NCI-H128 (cell line): ENCODE measurements at regions not wholly inside any gene's neighbourhood (a gene's known extent, or its start where the extent isn't known, plus 50 kb on each side); places are given as distances from the start of the nearest gene placed in this dataset.

ENCODE experiments used
- DNase-seq: peaks from one replicate; lab custom pipeline; 2025; ENCODE audit not compliant: unreplicated experiment; lab: John Stamatoyannopoulos, UW

- DNase-seq = no peak
Measured at GRCh38 chr6:94389218-94389617, 969.9 kb upstream of the EPHA7 start.

GRCh38 chr6:94377835-94378234 lies 958.5 kb upstream of the EPHA7 start:
- no peak for DNase-seq

- no peak for DNase-seq
Measured at GRCh38 chr6:94376876-94377275, 957.5 kb upstream of the EPHA7 start.

GRCh38 chr6:94372229-94372628 lies 952.9 kb upstream of the EPHA7 start:
- no peak for DNase-seq

- no peak for DNase-seq
Measured at GRCh38 chr6:94367316-94367715, 948.0 kb upstream of the EPHA7 start.

GRCh38 chr6:94362061-94362864 lies 942.9 kb upstream of the EPHA7 start:
- DNase-seq = no peak

- no peak for DNase-seq
Measured at GRCh38 chr6:94361304-94362060, 942.1 kb upstream of the EPHA7 start.

GRCh38 chr6:94357381-94357980 lies 938.1 kb upstream of the EPHA7 start:
- no peak for DNase-seq

GRCh38 chr6:94350833-94351232 lies 931.5 kb upstream of the EPHA7 start:
- DNase-seq = no peak

- peak; percentile 19 for DNase-seq
Measured at GRCh38 chr6:94349227-94349626, 929.9 kb upstream of the EPHA7 start.

GRCh38 chr6:94344866-94345265 lies 925.5 kb upstream of the EPHA7 start:
- DNase-seq = no peak

- DNase-seq = no peak
Measured at GRCh38 chr6:94341173-94341572, 921.8 kb upstream of the EPHA7 start.

- no peak for DNase-seq
Measured at GRCh38 chr6:94323853-94324252, 904.5 kb upstream of the EPHA7 start.

- DNase-seq = no peak
Measured at GRCh38 chr6:94300424-94301144, 881.2 kb upstream of the EPHA7 start.

GRCh38 chr6:94289131-94289530 lies 869.8 kb upstream of the EPHA7 start:
- DNase-seq = no peak

- no peak for DNase-seq
Measured at GRCh38 chr6:94278146-94278545, 858.8 kb upstream of the EPHA7 start.

GRCh38 chr6:94272327-94272726 lies 853.0 kb upstream of the EPHA7 start:
- peak; percentile 23 for DNase-seq

GRCh38 chr6:94270091-94270948 lies 851.0 kb upstream of the EPHA7 start:
- DNase-seq = peak; percentile 12

- no peak for DNase-seq
Measured at GRCh38 chr6:94269256-94269655, 849.9 kb upstream of the EPHA7 start.

- no peak for DNase-seq
Measured at GRCh38 chr6:94260765-94261164, 841.4 kb upstream of the EPHA7 start.
